HFFc6 (cell line): ENCODE measurements at regions not wholly inside any gene's neighbourhood (a gene's known extent, or its start where the extent isn't known, plus 50 kb on each side); places are given as distances from the start of the nearest gene placed in this dataset.

Source experiments
- DNase-seq: peaks from one replicate; pipeline ENCODE4 v3.0.0-alpha.2; 2018
- H3K27ac Mint-ChIP-seq: 2 replicates; pipeline ENCODE4 v1.8.0; 2020; ENCODE audit warnings: mild to moderate bottlenecking, mixed read lengths
- H3K27me3 Mint-ChIP-seq: 2 replicates; pipeline ENCODE4 v1.8.0; 2021; ENCODE audit warnings: mild to moderate bottlenecking, moderate library complexity, mixed read lengths; ENCODE audit not compliant: insufficient read depth
- H3K36me3 Mint-ChIP-seq: 2 replicates; pipeline ENCODE4 v1.8.0; 2021; ENCODE audit warnings: low read depth, mixed read lengths
- H3K4me1 Mint-ChIP-seq: 2 replicates; pipeline ENCODE4 v1.8.0; 2020; ENCODE audit warnings: low read depth, mixed read lengths
- H3K4me3 Mint-ChIP-seq: 2 replicates; pipeline ENCODE4 v1.8.0; 2020; ENCODE audit warnings: mild to moderate bottlenecking, moderate library complexity, mixed read lengths
- H3K9me3 Mint-ChIP-seq: 2 replicates; pipeline ENCODE4 v1.8.0; 2020; ENCODE audit warnings: mild to moderate bottlenecking, mixed read lengths
- TF ChIP-seq, protein P1 (sequence below): fragments of 200-600 bp; sonication (generic); IDR thresholded peaks from 2 replicates; pipeline ENCODE4 v1.5.0; 2021; ENCODE audit warnings: antibody characterized with exemption, mild to moderate bottlenecking

DNA sequence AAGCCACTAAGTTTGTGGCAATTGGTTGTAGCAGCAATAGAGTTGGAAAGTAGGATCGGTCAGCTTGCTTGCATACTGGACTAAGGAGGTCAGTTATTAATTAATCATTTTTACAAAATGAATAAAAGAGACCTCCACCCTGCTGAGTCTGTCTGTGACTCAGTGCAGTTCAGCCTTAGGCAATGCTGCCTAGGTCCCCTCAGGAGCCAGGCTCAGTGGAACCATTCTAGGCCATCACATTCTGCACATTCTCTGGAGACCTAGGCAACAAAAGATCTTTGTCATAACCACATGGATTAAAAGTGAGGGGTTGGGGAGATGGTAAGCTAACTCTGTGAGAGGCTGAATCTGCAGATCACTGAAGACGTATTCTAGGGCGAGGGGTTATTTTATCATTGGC lies 178.7 kb upstream of the CADM1 start:
- Mint-ChIP-seq H3K36me3 (0 out of 2 replicates have a peak, but pooled peaks cover 8% of the 10 kb centered on the region), H3K27ac (no peak overlapping the region), H3K27me3 (peaks cover 1% of the 10 kb centered on the region; the same call in 1 of the 2 replicates), H3K4me3 (no peak overlapping the region), H3K9me3 (peaks cover 48% of the 10 kb centered on the region), H3K4me1 (no peaks in the 10 kb centered on the region)
- TF ChIP-seq, protein P1, sequence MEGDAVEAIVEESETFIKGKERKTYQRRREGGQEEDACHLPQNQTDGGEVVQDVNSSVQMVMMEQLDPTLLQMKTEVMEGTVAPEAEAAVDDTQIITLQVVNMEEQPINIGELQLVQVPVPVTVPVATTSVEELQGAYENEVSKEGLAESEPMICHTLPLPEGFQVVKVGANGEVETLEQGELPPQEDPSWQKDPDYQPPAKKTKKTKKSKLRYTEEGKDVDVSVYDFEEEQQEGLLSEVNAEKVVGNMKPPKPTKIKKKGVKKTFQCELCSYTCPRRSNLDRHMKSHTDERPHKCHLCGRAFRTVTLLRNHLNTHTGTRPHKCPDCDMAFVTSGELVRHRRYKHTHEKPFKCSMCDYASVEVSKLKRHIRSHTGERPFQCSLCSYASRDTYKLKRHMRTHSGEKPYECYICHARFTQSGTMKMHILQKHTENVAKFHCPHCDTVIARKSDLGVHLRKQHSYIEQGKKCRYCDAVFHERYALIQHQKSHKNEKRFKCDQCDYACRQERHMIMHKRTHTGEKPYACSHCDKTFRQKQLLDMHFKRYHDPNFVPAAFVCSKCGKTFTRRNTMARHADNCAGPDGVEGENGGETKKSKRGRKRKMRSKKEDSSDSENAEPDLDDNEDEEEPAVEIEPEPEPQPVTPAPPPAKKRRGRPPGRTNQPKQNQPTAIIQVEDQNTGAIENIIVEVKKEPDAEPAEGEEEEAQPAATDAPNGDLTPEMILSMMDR, result no peak
- DNase-seq, result no peak

DNA sequence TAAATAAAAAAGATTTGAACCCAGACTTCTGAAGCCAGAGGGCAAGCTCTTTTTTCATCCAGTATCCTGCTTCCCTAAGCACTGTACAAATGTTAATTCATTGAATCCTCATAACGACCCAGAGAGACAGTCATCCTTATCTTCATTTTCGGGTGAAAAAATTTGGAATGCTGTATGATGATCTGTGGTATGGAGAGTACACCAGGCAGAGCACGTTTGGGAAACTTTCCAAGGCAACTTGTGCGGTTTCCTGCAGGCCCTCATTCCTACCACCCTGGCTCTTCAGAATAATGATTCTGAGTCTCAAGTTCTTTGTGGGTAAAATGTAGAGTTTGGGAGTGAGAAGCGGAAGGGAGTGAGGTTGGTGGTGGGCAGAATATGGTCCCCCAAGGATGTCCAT lies 177.9 kb upstream of the CADM1 start:
- TF ChIP-seq, protein P1, result no peak
- Mint-ChIP-seq H3K4me1 (no peaks in the 10 kb centered on the region), H3K27ac (no peak overlapping the region), H3K36me3 (0 out of 2 replicates have a peak, but pooled peaks cover 8% of the 10 kb centered on the region), H3K4me3 (no peak overlapping the region), H3K9me3 (peaks cover 51% of the 10 kb centered on the region), H3K27me3 (peaks cover 1% of the 10 kb centered on the region; the same call in 1 of the 2 replicates)
- DNase-seq, result no peak

GRCh38 chr11:115679945-115680344 lies 175.7 kb upstream of the CADM1 start:
- peaks cover 57% of the 10 kb centered on the region for H3K9me3 Mint-ChIP-seq
- H3K4me3 Mint-ChIP-seq, result no peak overlapping the region
- no peak for DNase-seq
- H3K27me3 Mint-ChIP-seq, result no peaks in the 10 kb centered on the region; the same call in none of the 2 replicates
- H3K4me1 Mint-ChIP-seq, result no peaks in the 10 kb centered on the region
- TF ChIP-seq, protein P1, result no peak
- H3K36me3 Mint-ChIP-seq, result 0 out of 2 replicates have a peak, but pooled peaks cover 8% of the 10 kb centered on the region
- no peak overlapping the region for H3K27ac Mint-ChIP-seq

GRCh38 chr11:115678942-115679341 lies 174.7 kb upstream of the CADM1 start:
- H3K4me1 Mint-ChIP-seq, result no peaks in the 10 kb centered on the region
- no peak for DNase-seq
- peaks cover 54% of the 10 kb centered on the region for H3K9me3 Mint-ChIP-seq
- 0 out of 2 replicates have a peak, but pooled peaks cover 8% of the 10 kb centered on the region for H3K36me3 Mint-ChIP-seq
- H3K27me3 Mint-ChIP-seq, result no peaks in the 10 kb centered on the region; the same call in none of the 2 replicates
- TF ChIP-seq, protein P1, result no peak
- H3K4me3 Mint-ChIP-seq, result no peak overlapping the region
- H3K27ac Mint-ChIP-seq, result no peak overlapping the region

- DNase-seq, result no peak
- Mint-ChIP-seq H3K27ac (no peak overlapping the region), H3K27me3 (no peaks in the 10 kb centered on the region; the same call in 1 of the 2 replicates), H3K4me3 (no peak overlapping the region), H3K9me3 (peaks cover 51% of the 10 kb centered on the region), H3K36me3 (0 out of 2 replicates have a peak, but pooled peaks cover under 1% of the 10 kb centered on the region), H3K4me1 (no peaks in the 10 kb centered on the region)
- TF ChIP-seq, protein P1, result no peak
Measured at GRCh38 chr11:115677190-115677589, 173.0 kb upstream of the CADM1 start.
